Keratinocyte (primary cell): ENCODE measurements at regions not wholly inside any gene's neighbourhood (a gene's known extent, or its start where the extent isn't known, plus 50 kb on each side); places are given as distances from the start of the nearest gene placed in this dataset.

Source experiments
- DNase-seq: peaks from one replicate; pipeline ENCODE4 v3.0.0-alpha.2; 2011; ENCODE audit warnings: low read depth, missing footprints, low spot score
- FAIRE-seq: peaks from 2 replicates; lab custom pipeline; 2011; peaks lifted over from hg19 to GRCh38; lab: Jason Lieb, UNC
- H2AFZ ChIP-seq: 2 replicates; pipeline ENCODE4 v1.6.0; 2012; ENCODE audit warnings: low read length, control low read depth, inconsistent platforms; ENCODE audit not compliant: control insufficient read depth
- H3K27ac ChIP-seq: 2 replicates; pipeline ENCODE4 v1.5.1; 2011; ENCODE audit warnings: low read length; ENCODE audit not compliant: control insufficient read depth, insufficient read depth
- H3K27me3 ChIP-seq: 3 replicates; pipeline ENCODE4 v1.6.0; 2011; ENCODE audit warnings: low read length; ENCODE audit not compliant: control insufficient read depth, insufficient read depth; ENCODE audit errors: extremely low read depth
- H3K36me3 ChIP-seq, 2 experiments: 2 replicates in 1 of 2; 3 replicates in 1 of 2; pipeline ENCODE4 v1.5.1; 2011; ENCODE audit warnings: low read length in 2 of 2, mild to moderate bottlenecking in 1 of 2; ENCODE audit not compliant: control insufficient read depth in 2 of 2, insufficient read depth in 2 of 2; ENCODE audit errors: extremely low read depth in 1 of 2
- H3K4me1 ChIP-seq: 3 replicates; pipeline ENCODE4 v1.5.1; 2011; ENCODE audit warnings: low read length; ENCODE audit not compliant: control insufficient read depth, insufficient read depth; ENCODE audit errors: extremely low read depth
- H3K4me2 ChIP-seq: 3 replicates; pipeline ENCODE4 v1.6.0; 2011; ENCODE audit warnings: low read depth, low read length; ENCODE audit not compliant: control insufficient read depth, insufficient read depth; ENCODE audit errors: extremely low read depth
- H3K4me3 ChIP-seq, 3 experiments: fragments of 200-600 bp in 1 of 3; sonication (generic) in 1 of 3; 2 replicates in 2 of 3; 3 replicates in 1 of 3; pipeline ENCODE4 v1.5.1; 2011 to 2016; ENCODE audit warnings: low read length in 3 of 3, mild to moderate bottlenecking in 3 of 3, control low read depth in 2 of 3, inconsistent platforms in 1 of 3, low read depth in 1 of 3, mixed read lengths in 1 of 3, mixed run types in 1 of 3, moderate library complexity in 1 of 3; ENCODE audit not compliant: control insufficient read depth in 2 of 3, insufficient read depth in 2 of 3; ENCODE audit errors: extremely low read depth in 1 of 3
- H3K79me2 ChIP-seq: 2 replicates; pipeline ENCODE4 v1.6.0; 2012; ENCODE audit warnings: low read length; ENCODE audit not compliant: control insufficient read depth, insufficient read depth
- H3K9ac ChIP-seq: 3 replicates; pipeline ENCODE4 v1.6.0; 2011; ENCODE audit warnings: low read length; ENCODE audit not compliant: control insufficient read depth, insufficient read depth; ENCODE audit errors: extremely low read depth
- H3K9me1 ChIP-seq: 3 replicates; pipeline ENCODE4 v1.6.0; 2011; ENCODE audit warnings: low read length; ENCODE audit not compliant: control insufficient read depth, insufficient read depth; ENCODE audit errors: extremely low read depth
- H3K9me3 ChIP-seq: 2 replicates; pipeline ENCODE4 v1.5.1; 2012; ENCODE audit warnings: low read depth, low read length; ENCODE audit not compliant: control insufficient read depth
- H4K20me1 ChIP-seq: 3 replicates; pipeline ENCODE4 v1.6.0; 2011; ENCODE audit warnings: low read length; ENCODE audit not compliant: control insufficient read depth, insufficient read depth; ENCODE audit errors: extremely low read depth
- CTCF ChIP-seq, 3 experiments: IDR thresholded peaks in 1 of 3; conservative IDR thresholded peaks in 1 of 3; optimal IDR thresholded peaks in 1 of 3; 2 replicates in 2 of 3; 3 replicates in 1 of 3; pipeline versions ENCODE3 to v1.5.1; 2011; ENCODE audit warnings: low read length in 3 of 3, mild to moderate bottlenecking in 3 of 3, moderate library complexity in 2 of 3, control low read depth in 1 of 3, inconsistent platforms in 1 of 3; ENCODE audit not compliant: insufficient read depth in 2 of 3; ENCODE audit errors: extremely low read depth in 1 of 3
- EZH2 ChIP-seq: IDR thresholded peaks from one replicate; pipeline ENCODE4 v1.6.1; 2012; ENCODE audit warnings: inconsistent platforms, mild to moderate bottlenecking, low read length, moderate library complexity
- dilution Hi-C: fragments of 300-500 bp; cut with MboI; formaldehyde crosslinking; loops from one replicate; pipeline ENCODE4 v1.7.0; 2020; ENCODE audit warnings: low sequenced_read_pairs; ENCODE audit not compliant: extremely low pct_ligation_motif_present

- DNase-seq: no peak
- no peaks in the 10 kb centered on the region for H3K4me1 ChIP-seq
- H3K27ac ChIP-seq: no peak overlapping the region
- no peaks in the 10 kb centered on the region for H4K20me1 ChIP-seq
- dilution Hi-C loops: no loop called here
- H3K79me2 ChIP-seq: no peaks in the 10 kb centered on the region
- H3K9me3 ChIP-seq: no peaks in the 10 kb centered on the region
- H3K4me2 ChIP-seq: no peak overlapping the region
- no peaks in the 10 kb centered on the region for H3K36me3 ChIP-seq
- no peak for FAIRE-seq
- no peak overlapping the region for H2AFZ ChIP-seq
- H3K27me3 ChIP-seq: no peaks in the 10 kb centered on the region
- H3K9ac ChIP-seq: no peak overlapping the region
- TF ChIP-seq CTCF (optimal IDR thresholded peaks at IDR 0.05 in 1 of 3, IDR thresholded peaks at IDR 0.05 in 1 of 3, conservative IDR thresholded peaks at IDR 0.05 in 1 of 3; ENCODE audit: extremely low read depth in 1 of 3, insufficient read depth in 2 of 3, low read length in 3 of 3): no peak
- TF ChIP-seq EZH2: no peak
- no peaks in the 10 kb centered on the region for H3K9me1 ChIP-seq
- H3K4me3 ChIP-seq: no peak overlapping the region
Observed at GRCh38 chr6:78117966-78118365, 465.1 kb downstream of the MEI4 start.

- H3K9me1 ChIP-seq: no peaks in the 10 kb centered on the region
- H3K4me1 ChIP-seq: no peaks in the 10 kb centered on the region
- no peaks in the 10 kb centered on the region for H4K20me1 ChIP-seq
- H3K4me3 ChIP-seq: no peak overlapping the region
- no peaks in the 10 kb centered on the region for H3K27me3 ChIP-seq
- TF ChIP-seq EZH2: no peak
- H3K4me2 ChIP-seq: no peak overlapping the region
- dilution Hi-C loops: no loop called here
- H3K27ac ChIP-seq: no peak overlapping the region
- H3K79me2 ChIP-seq: no peaks in the 10 kb centered on the region
- no peaks in the 10 kb centered on the region for H3K9me3 ChIP-seq
- no peaks in the 10 kb centered on the region for H3K36me3 ChIP-seq
- no peak for FAIRE-seq
- H3K9ac ChIP-seq: no peak overlapping the region
- no peak for DNase-seq
- no peak overlapping the region for H2AFZ ChIP-seq
Observed at GRCh38 chr6:78131521-78131920, 478.7 kb downstream of the MEI4 start.

- no peaks in the 10 kb centered on the region for H3K4me1 ChIP-seq
- no peaks in the 10 kb centered on the region for H3K36me3 ChIP-seq
- FAIRE-seq (no peak), DNase-seq (no peak)
- no peaks in the 10 kb centered on the region for H3K27me3 ChIP-seq
- TF ChIP-seq EZH2: no peak
- TF ChIP-seq CTCF (optimal IDR thresholded peaks at IDR 0.05 in 1 of 3, IDR thresholded peaks at IDR 0.05 in 1 of 3, conservative IDR thresholded peaks at IDR 0.05 in 1 of 3; ENCODE audit: extremely low read depth in 1 of 3, insufficient read depth in 2 of 3, low read length in 3 of 3): no peak
- no peak overlapping the region for H3K4me3 ChIP-seq
- H3K9me1 ChIP-seq: no peaks in the 10 kb centered on the region
- H3K9me3 ChIP-seq: no peaks in the 10 kb centered on the region
- no peak overlapping the region for H3K27ac ChIP-seq
- no peak overlapping the region for H2AFZ ChIP-seq
- H3K4me2 ChIP-seq: no peak overlapping the region
- dilution Hi-C loops: no loop called here
- H3K79me2 ChIP-seq: no peaks in the 10 kb centered on the region
- H4K20me1 ChIP-seq: no peaks in the 10 kb centered on the region
- H3K9ac ChIP-seq: no peak overlapping the region
Observed at GRCh38 chr6:78132671-78133410, 480.0 kb downstream of the MEI4 start.
